Sigmoid colon (tissue), 6 donors: ENCODE measurements at regions not wholly inside any gene's neighbourhood (a gene's known extent, or its start where the extent isn't known, plus 50 kb on each side); places are given as distances from the start of the nearest gene placed in this dataset.

Source experiments
- DNase-seq: peaks from one replicate; pipeline ENCODE4 v3.0.0-alpha.2; 2019
- H3K27ac ChIP-seq, 4 donors: fragments of 200-600 bp; sonication (generic); one replicate each; pipeline ENCODE4 v1.5.1; 2016 to 2019; ENCODE audit warnings: mild to moderate bottlenecking in 1 of 4
- H3K27me3 ChIP-seq, 3 donors: fragments of 200-600 bp; sonication (generic); one replicate each; pipeline ENCODE4 v1.5.1; 2019; ENCODE audit warnings: mild to moderate bottlenecking in 1 of 3
- H3K36me3 ChIP-seq, 4 donors: fragments of 200-600 bp; sonication (generic); one replicate each; pipeline ENCODE4 v1.5.1; 2016 to 2019
- H3K4me1 ChIP-seq, 4 donors: fragments of 200-600 bp; sonication (generic); one replicate each; pipeline ENCODE4 v1.5.1; 2017 to 2019
- H3K4me3 ChIP-seq, 4 donors: fragments of 200-600 bp; sonication (generic); one replicate each; pipeline ENCODE4 v1.5.1; 2017 to 2019; ENCODE audit warnings: mild to moderate bottlenecking in 2 of 4, moderate library complexity in 1 of 4
- H3K9me3 ChIP-seq, 4 donors: fragments of 200-600 bp in 3 of 4; sonication (generic) in 3 of 4; one replicate each; pipeline versions ENCODE4 v1.5.1 to v1.6.1; 2013 to 2019
- EP300 ChIP-seq, 4 donors: sonication (generic); formaldehyde crosslinking; IDR thresholded peaks; one replicate each; pipeline ENCODE4 v1.6.1; 2017; ENCODE audit warnings: antibody characterized with exemption in 4 of 4
- POLR2A ChIP-seq, 2 donors: fragments of 450-650 bp; IDR thresholded peaks; one replicate each; pipeline ENCODE4 v1.6.1; 2016; ENCODE audit warnings: antibody characterized with exemption in 2 of 2, mild to moderate bottlenecking in 2 of 2, moderate library complexity in 2 of 2
- POLR2AphosphoS5 ChIP-seq, 4 donors: sonication (generic); formaldehyde crosslinking; IDR thresholded peaks; one replicate each; pipeline ENCODE4 v1.6.1; 2017; ENCODE audit warnings: antibody characterized with exemption in 4 of 4
- WGBS, 2 donors: extraction: QIAGEN DNeasy Blood & Tissue Kit; methylation state at CpG; one replicate each; pipeline ENCODE4 v1.1.7; 2013; 5-methylcytosine and 5-hydroxymethylcytosine counted together
- intact Hi-C: fragments of 100-400 bp; cut with DNase I; formaldehyde crosslinking; loops from one replicate; pipeline ENCODE4 v1.15.1; 2023
- TF ChIP-seq, protein P1 (sequence below), 4 experiments: fragments of 450-650 bp in 3 of 4; fragments of 200-600 bp in 1 of 4; IDR thresholded peaks; one replicate each; pipeline ENCODE4 v1.5.1; 2016 to 2019; ENCODE audit warnings: antibody characterized with exemption in 4 of 4, mild to moderate bottlenecking in 3 of 4, moderate library complexity in 2 of 4
- donor health status: healthy with polysubstance abuse.
- donor health status: healthy.

DNA sequence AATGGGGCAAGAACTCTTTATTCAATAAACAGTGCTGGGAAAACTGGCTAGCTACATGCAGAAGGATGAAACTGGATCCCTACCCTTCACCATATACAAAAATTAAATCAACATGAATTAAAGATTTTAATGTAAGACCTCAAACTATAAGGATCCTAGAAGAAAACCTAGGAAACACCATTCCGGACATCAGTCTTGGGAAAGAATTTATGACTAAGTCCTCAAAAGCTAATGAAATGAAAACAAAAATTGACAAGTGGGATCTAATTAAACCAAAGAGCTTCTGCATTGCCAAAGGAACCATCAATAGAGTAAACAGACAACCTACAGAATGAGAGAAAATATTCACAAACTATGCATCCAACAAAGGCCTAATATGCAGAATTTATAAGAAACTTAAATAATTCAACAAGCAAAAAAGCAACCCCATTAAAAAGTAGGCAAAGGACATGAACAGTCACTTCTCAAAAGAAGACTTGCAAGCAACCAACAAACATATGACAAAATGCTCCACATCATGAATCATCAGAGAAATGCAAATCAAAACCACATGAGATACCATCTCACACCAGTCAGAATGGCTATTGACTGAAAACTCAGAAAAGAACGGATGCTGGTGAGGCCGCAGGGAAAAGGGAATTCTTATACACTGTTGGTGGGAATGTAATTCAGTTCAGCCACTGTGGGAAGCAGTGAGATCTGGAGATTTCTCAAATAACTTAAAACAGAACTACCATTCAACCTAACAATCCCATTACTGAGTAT lies 104.3 kb upstream of the MAP3K1 start:
- intact Hi-C loops = no loop called here
- Histone ChIP-seq H3K27ac (no peak overlapping the region), H3K27me3 (no peaks in the 10 kb centered on the region), H3K4me3 (no peak overlapping the region), H3K4me1 (no peaks in the 10 kb centered on the region), H3K9me3 (no peaks in the 10 kb centered on the region), H3K36me3 (no peaks in the 10 kb centered on the region)
- 85 to 89% methylated on average over 3 of the region's 3 CpGs for WGBS, 2 donors
- no peak for DNase-seq
- TF ChIP-seq POLR2A (IDR thresholded peaks at IDR 0.05) (no peak), EP300 (IDR thresholded peaks at IDR 0.05) (no peak), POLR2AphosphoS5 (IDR thresholded peaks at IDR 0.05) (no peak)
- TF ChIP-seq, protein P1, sequence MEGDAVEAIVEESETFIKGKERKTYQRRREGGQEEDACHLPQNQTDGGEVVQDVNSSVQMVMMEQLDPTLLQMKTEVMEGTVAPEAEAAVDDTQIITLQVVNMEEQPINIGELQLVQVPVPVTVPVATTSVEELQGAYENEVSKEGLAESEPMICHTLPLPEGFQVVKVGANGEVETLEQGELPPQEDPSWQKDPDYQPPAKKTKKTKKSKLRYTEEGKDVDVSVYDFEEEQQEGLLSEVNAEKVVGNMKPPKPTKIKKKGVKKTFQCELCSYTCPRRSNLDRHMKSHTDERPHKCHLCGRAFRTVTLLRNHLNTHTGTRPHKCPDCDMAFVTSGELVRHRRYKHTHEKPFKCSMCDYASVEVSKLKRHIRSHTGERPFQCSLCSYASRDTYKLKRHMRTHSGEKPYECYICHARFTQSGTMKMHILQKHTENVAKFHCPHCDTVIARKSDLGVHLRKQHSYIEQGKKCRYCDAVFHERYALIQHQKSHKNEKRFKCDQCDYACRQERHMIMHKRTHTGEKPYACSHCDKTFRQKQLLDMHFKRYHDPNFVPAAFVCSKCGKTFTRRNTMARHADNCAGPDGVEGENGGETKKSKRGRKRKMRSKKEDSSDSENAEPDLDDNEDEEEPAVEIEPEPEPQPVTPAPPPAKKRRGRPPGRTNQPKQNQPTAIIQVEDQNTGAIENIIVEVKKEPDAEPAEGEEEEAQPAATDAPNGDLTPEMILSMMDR (IDR thresholded peaks at IDR 0.05) = no peak

DNA sequence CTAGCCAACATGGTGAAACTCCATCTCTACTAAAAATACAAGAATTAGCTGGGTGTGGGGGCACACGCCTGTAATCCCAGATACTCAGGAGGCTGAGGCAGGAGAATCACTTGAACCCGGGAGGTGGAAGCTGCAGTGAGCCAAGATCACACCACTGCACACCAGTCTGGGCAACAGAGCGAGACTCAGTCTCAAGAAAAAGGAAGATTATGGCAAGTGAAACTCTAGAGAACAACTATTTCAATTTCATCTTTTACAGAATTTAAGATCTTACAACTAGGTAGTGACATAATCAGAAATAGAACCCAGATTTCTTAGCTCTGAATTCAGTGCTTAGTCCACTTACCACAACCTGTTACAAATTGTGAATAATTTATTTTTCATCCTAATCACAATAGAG lies 108.8 kb upstream of the MAP3K1 start:
- Histone ChIP-seq H3K27ac (no peak overlapping the region), H3K9me3 (no peaks in the 10 kb centered on the region), H3K4me1 (no peaks in the 10 kb centered on the region), H3K36me3 (no peaks in the 10 kb centered on the region), H3K4me3 (no peak overlapping the region), H3K27me3 (no peaks in the 10 kb centered on the region)
- intact Hi-C loops = no loop called here
- DNase-seq = no peak
- WGBS, 2 donors = 74 to 93% methylated on average over 3 of the region's 3 CpGs
- TF ChIP-seq, protein P1 (IDR thresholded peaks at IDR 0.05) = no peak
- TF ChIP-seq EP300 (IDR thresholded peaks at IDR 0.05) = no peak
- TF ChIP-seq POLR2AphosphoS5 (IDR thresholded peaks at IDR 0.05) = no peak
- TF ChIP-seq POLR2A (IDR thresholded peaks at IDR 0.05) = no peak

DNA sequence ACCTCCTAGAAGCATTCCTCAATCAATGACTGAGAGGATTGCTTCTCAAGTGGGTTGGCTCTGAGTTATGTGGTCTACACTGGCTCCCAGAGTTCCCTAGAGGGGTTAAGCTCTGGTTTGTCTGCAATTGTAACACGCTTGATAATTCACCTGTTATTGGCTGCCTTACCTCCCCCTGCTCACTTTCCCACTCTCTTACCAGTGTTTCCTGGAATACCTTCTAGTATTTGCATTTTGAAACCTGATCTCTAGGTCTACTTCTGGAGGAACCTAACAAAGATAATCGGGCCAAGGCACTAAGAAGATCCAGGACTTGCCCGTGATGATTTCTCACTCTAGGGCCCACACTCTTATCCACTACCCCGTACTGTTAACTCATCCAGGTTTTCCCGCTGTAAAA lies 110.1 kb upstream of the MAP3K1 start:
- 69 to 73% methylated on average over 5 of the region's 5 CpGs for whole genome bisulfite sequencing, 2 donors
- H3K4me1 ChIP-seq = no peaks in the 10 kb centered on the region
- H3K9me3 ChIP-seq = no peaks in the 10 kb centered on the region
- no peaks in the 10 kb centered on the region for H3K27me3 ChIP-seq
- intact Hi-C loops = no loop called here
- H3K36me3 ChIP-seq = no peaks in the 10 kb centered on the region
- H3K4me3 ChIP-seq = no peak overlapping the region
- no peak for DNase-seq
- no peak for TF ChIP-seq POLR2A (IDR thresholded peaks at IDR 0.05)
- no peak for TF ChIP-seq EP300 (IDR thresholded peaks at IDR 0.05)
- TF ChIP-seq, protein P1 (IDR thresholded peaks at IDR 0.05) = no peak
- no peak for TF ChIP-seq POLR2AphosphoS5 (IDR thresholded peaks at IDR 0.05)
- no peak overlapping the region for H3K27ac ChIP-seq

DNA sequence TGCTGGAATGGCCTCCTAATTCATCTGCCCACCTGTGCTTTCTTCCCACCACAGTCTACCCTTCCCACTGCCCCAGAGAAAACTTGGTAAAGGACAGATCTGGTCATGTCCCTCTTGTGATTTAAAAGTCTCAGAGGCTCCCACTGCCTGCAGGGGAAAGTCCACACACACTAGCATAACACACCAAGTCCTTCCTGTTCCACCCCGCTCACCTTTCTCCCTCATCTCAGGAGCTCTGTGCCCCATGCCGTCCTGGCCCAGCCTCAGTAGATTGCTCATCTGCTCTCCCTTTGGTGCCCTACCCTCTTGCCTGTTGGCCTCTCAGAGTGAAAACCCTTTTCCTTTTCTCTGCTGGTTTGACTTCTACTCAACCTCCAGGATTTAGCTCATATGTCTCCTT lies 111.4 kb upstream of the MAP3K1 start:
- H3K9me3 ChIP-seq = no peaks in the 10 kb centered on the region
- 77 to 84% methylated on average over 2 of the region's 2 CpGs for WGBS, 2 donors
- H3K4me1 ChIP-seq = no peaks in the 10 kb centered on the region
- no peaks in the 10 kb centered on the region for H3K36me3 ChIP-seq
- TF ChIP-seq, protein P1 (IDR thresholded peaks at IDR 0.05) = no peak
- TF ChIP-seq POLR2AphosphoS5 (IDR thresholded peaks at IDR 0.05) (no peak), POLR2A (IDR thresholded peaks at IDR 0.05) (no peak), EP300 (IDR thresholded peaks at IDR 0.05) (no peak)
- no peak overlapping the region for H3K4me3 ChIP-seq
- H3K27ac ChIP-seq = no peak overlapping the region
- no peaks in the 10 kb centered on the region for H3K27me3 ChIP-seq
- intact Hi-C loops = no loop called here
- no peak for DNase-seq

DNA sequence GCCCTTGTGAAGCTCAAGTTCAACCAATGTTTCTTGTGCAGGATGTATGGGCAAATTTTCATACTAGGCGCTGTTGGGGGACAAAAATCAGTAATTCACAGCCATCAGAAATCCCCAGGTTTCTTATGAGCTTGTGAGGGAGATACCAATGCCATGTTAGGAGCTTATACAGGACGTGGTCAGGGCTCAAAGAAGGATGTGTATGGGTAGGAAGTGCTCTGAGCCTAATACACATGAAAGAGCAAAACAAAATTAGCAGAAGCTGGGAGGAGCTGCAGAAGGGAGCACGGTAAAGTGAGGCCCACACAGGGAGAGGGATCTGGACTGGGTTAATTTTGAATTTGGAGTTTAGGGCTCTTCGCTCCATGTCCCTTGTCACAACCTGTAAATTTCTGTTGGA lies 114.6 kb upstream of the MAP3K1 start:
- no peaks in the 10 kb centered on the region for H3K36me3 ChIP-seq
- no peak for DNase-seq
- H3K4me1 ChIP-seq = no peaks in the 10 kb centered on the region
- no peaks in the 10 kb centered on the region for H3K9me3 ChIP-seq
- H3K27ac ChIP-seq = no peak overlapping the region
- no peaks in the 10 kb centered on the region for H3K27me3 ChIP-seq
- 73 to 80% methylated on average over 4 of the region's 4 CpGs for WGBS, 2 donors
- TF ChIP-seq, protein P1 (IDR thresholded peaks at IDR 0.05) = no peak
- TF ChIP-seq POLR2A (IDR thresholded peaks at IDR 0.05) (no peak), EP300 (IDR thresholded peaks at IDR 0.05) (no peak), POLR2AphosphoS5 (IDR thresholded peaks at IDR 0.05) (no peak)
- H3K4me3 ChIP-seq = no peak overlapping the region
- intact Hi-C loops = no loop called here
